ENCODE measurements at regions not wholly inside any gene's neighbourhood (a gene's known extent, or its start where the extent isn't known, plus 50 kb on each side); places are given as distances from the start of the nearest gene placed in this dataset.

DNA sequence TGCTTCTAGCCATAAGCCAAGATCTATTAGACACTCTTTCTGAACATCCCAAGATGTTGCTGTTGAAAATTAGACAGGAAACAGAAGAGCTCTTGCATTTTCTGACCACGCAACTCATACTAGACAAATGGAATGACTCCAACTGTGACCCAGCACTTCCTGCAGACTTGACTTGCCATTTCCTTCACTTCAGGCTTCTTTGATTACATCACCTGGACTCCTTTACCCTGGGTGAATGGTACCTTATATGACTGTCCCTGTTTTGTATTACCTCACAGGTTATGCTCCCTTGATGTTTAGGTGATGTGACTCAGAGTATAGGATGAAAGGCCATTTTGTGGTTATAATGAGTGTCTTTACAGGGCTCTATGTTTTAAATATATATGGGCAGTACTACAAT, 236.1 kb downstream of the BMP2 start:
- H3K4me1 ChIP-seq (ENCODE audit: control insufficient read depth, insufficient read depth, low read length) = no peaks in the 10 kb centered on the region
- no peaks in the 10 kb centered on the region; the same call in 1 of the 2 replicates for H3K9me3 ChIP-seq (ENCODE audit: control insufficient read depth, insufficient read depth, low read depth, low read length)
- CTCF ChIA-PET = no interaction called here
- no TSS peak for BruUV-seq (replicated peaks)
- TF ChIP-seq TCF7L2 (IDR thresholded peaks at IDR 0.05; ENCODE audit: low read depth, low read length) (no peak), REST (IDR thresholded peaks at IDR 0.05; ENCODE audit: insufficient read depth in 1 of 2, low read depth in 2 of 2, low read length in 1 of 2) (no peak), SIN3A (IDR thresholded peaks at IDR 0.05; ENCODE audit: borderline replicate concordance, insufficient read depth, low read depth, low read length) (no peak), POLR2AphosphoS5 (IDR thresholded peaks at IDR 0.05; ENCODE audit: low read depth, low read length) (no peak)
- TF ChIP-seq, protein P1, sequence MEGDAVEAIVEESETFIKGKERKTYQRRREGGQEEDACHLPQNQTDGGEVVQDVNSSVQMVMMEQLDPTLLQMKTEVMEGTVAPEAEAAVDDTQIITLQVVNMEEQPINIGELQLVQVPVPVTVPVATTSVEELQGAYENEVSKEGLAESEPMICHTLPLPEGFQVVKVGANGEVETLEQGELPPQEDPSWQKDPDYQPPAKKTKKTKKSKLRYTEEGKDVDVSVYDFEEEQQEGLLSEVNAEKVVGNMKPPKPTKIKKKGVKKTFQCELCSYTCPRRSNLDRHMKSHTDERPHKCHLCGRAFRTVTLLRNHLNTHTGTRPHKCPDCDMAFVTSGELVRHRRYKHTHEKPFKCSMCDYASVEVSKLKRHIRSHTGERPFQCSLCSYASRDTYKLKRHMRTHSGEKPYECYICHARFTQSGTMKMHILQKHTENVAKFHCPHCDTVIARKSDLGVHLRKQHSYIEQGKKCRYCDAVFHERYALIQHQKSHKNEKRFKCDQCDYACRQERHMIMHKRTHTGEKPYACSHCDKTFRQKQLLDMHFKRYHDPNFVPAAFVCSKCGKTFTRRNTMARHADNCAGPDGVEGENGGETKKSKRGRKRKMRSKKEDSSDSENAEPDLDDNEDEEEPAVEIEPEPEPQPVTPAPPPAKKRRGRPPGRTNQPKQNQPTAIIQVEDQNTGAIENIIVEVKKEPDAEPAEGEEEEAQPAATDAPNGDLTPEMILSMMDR (IDR thresholded peaks at IDR 0.05) = no peak
- H3K4me3 ChIP-seq (ENCODE audit: low read depth in 2 of 2, low read length in 2 of 2) = no peak overlapping the region
- no peak for ATAC-seq
- POLR2A ChIA-PET = no interaction called here
- no peak overlapping the region for H3K27ac ChIP-seq (ENCODE audit: low read length)
- DNase-seq (ENCODE audit: low read depth, low spot score) = no peak
- H3K27me3 ChIP-seq (ENCODE audit: control insufficient read depth, insufficient read depth, low read length) = no peaks in the 10 kb centered on the region
- in situ Hi-C loops (cut with HindIII; ENCODE audit: low pct_unique_long_range_greater_than_20kb, low sequenced_read_pairs) = no loop called here
- H3K36me3 ChIP-seq (ENCODE audit: control insufficient read depth, insufficient read depth, low read length) = no peaks in the 10 kb centered on the region
- intact Hi-C loops (cut with micrococcal nuclease; ENCODE audit: unreplicated experiment) = no loop called here

GRCh38 chr20:7004801-7005200, 237.3 kb downstream of the BMP2 start:
- no peak for DNase-seq (ENCODE audit: low read depth, low spot score)
- Histone ChIP-seq H3K4me1 (ENCODE audit: control insufficient read depth, insufficient read depth, low read length) (no peaks in the 10 kb centered on the region), H3K36me3 (ENCODE audit: control insufficient read depth, insufficient read depth, low read length) (no peaks in the 10 kb centered on the region), H3K27me3 (ENCODE audit: control insufficient read depth, insufficient read depth, low read length) (no peaks in the 10 kb centered on the region), H3K9me3 (ENCODE audit: control insufficient read depth, insufficient read depth, low read depth, low read length) (no peaks in the 10 kb centered on the region; the same call in 1 of the 2 replicates), H3K4me3 (ENCODE audit: low read depth in 2 of 2, low read length in 2 of 2) (no peak overlapping the region), H3K27ac (ENCODE audit: low read length) (no peak overlapping the region)
- intact Hi-C loops (cut with micrococcal nuclease; ENCODE audit: unreplicated experiment) (no loop called here), in situ Hi-C loops (cut with HindIII; ENCODE audit: low pct_unique_long_range_greater_than_20kb, low sequenced_read_pairs) (no loop called here)
- POLR2A ChIA-PET = no interaction called here
- TF ChIP-seq REST (IDR thresholded peaks at IDR 0.05; ENCODE audit: insufficient read depth in 1 of 2, low read depth in 2 of 2, low read length in 1 of 2) (no peak), POLR2AphosphoS5 (IDR thresholded peaks at IDR 0.05; ENCODE audit: low read depth, low read length) (no peak), SIN3A (IDR thresholded peaks at IDR 0.05; ENCODE audit: borderline replicate concordance, insufficient read depth, low read depth, low read length) (no peak), TCF7L2 (IDR thresholded peaks at IDR 0.05; ENCODE audit: low read depth, low read length) (no peak)
- TF ChIP-seq, protein P1 (IDR thresholded peaks at IDR 0.05) = no peak
- no peak for ATAC-seq
- CTCF ChIA-PET = no interaction called here
- no TSS peak for BruUV-seq (replicated peaks)

Data from Panc1 (cell line).